ENCODE measurements at regions not wholly inside any gene's neighbourhood (a gene's known extent, or its start where the extent isn't known, plus 50 kb on each side); places are given as distances from the start of the nearest gene placed in this dataset.

- TF ChIP-seq CTCF (IDR thresholded peaks at IDR 0.05; ENCODE audit: poor library complexity) (no peak), EZH2phosphoT487 (IDR thresholded peaks at IDR 0.05; ENCODE audit: low read depth, severe bottlenecking, unreplicated experiment) (no peak)
Observed at GRCh38 chr20:40939667-40940066, 89.0 kb upstream of the TOP1 start.

All from hepatocyte (in vitro differentiated cells).